GM13977 (cell line): ENCODE measurements at regions not wholly inside any gene's neighbourhood (a gene's known extent, or its start where the extent isn't known, plus 50 kb on each side); places are given as distances from the start of the nearest gene placed in this dataset.

Source experiments
- DNase-seq: peaks from one replicate; pipeline ENCODE4 v3.0.0; 2012; ENCODE audit warnings: low spot score
- CTCF ChIP-seq: IDR thresholded peaks from 2 replicates; pipeline ENCODE4 v1.5.1; 2012; ENCODE audit warnings: mild to moderate bottlenecking, control low read depth; ENCODE audit not compliant: insufficient read depth; ENCODE audit errors: extremely low read depth, missing control alignments
- in situ Hi-C: fragments of 300-500 bp; cut with MboI; formaldehyde crosslinking; loops from one replicate; pipeline ENCODE4 v1.12.0; 2022; ENCODE audit warnings: low sequenced_read_pairs, low pct_unique_long_range_greater_than_20kb, mixed read lengths, inconsistent platforms; ENCODE audit not compliant: unreplicated experiment

GRCh38 chr5:118007262-118007661 lies 981.1 kb downstream of the DTWD2 start:
- DNase-seq = no peak
- no peak for TF ChIP-seq CTCF
- in situ Hi-C loops = no loop called here

- in situ Hi-C loops = no loop called here
- TF ChIP-seq CTCF = no peak
- DNase-seq = no peak
Observed at GRCh38 chr5:118006219-118006618, 982.1 kb downstream of the DTWD2 start.

- peak; percentile 5 for DNase-seq
Observed at GRCh38 chr5:117999939-118000549, 988.3 kb downstream of the DTWD2 start.

GRCh38 chr5:117982691-117983090 lies 1005.7 kb downstream of the DTWD2 start:
- in situ Hi-C loops = no loop called here
- TF ChIP-seq CTCF = no peak
- no peak for DNase-seq

More at GRCh38 chr5:117999939-118000549, 988.3 kb downstream of the DTWD2 start:
- TF ChIP-seq CTCF = no peak
- in situ Hi-C loops = no loop called here

- no peak for DNase-seq
- no peak for TF ChIP-seq CTCF
- in situ Hi-C loops = no loop called here
Observed at GRCh38 chr5:117973785-117974184, 1014.6 kb downstream of the DTWD2 start.

- no peak for DNase-seq
- TF ChIP-seq CTCF = no peak
- in situ Hi-C loops = no loop called here
Observed at GRCh38 chr5:117955831-117956230, 1032.5 kb downstream of the DTWD2 start.
